ENCODE measurements at regions not wholly inside any gene's neighbourhood (a gene's known extent, or its start where the extent isn't known, plus 50 kb on each side); places are given as distances from the start of the nearest gene placed in this dataset.

- in situ Hi-C loops (cut with HindIII; ENCODE audit: low pct_unique_long_range_greater_than_20kb, low sequenced_read_pairs): no loop called here
- no TSS peak for BruUV-seq (replicated peaks)
- TF ChIP-seq CTCF (IDR thresholded peaks at IDR 0.05): no peak
- TF ChIP-seq SIN3A (IDR thresholded peaks at IDR 0.05; ENCODE audit: borderline replicate concordance, insufficient read depth, low read depth, low read length): no peak
- TF ChIP-seq REST (IDR thresholded peaks at IDR 0.05; ENCODE audit: insufficient read depth in 1 of 2, low read depth in 2 of 2, low read length in 1 of 2): no peak
- TF ChIP-seq POLR2AphosphoS5 (IDR thresholded peaks at IDR 0.05; ENCODE audit: low read depth, low read length): no peak
- no peaks in the 10 kb centered on the region for H3K9me3 ChIP-seq (ENCODE audit: control insufficient read depth, insufficient read depth, low read depth, low read length)
- CTCF ChIA-PET: no interaction called here
- H3K4me3 ChIP-seq (ENCODE audit: low read depth in 2 of 2, low read length in 2 of 2): no peak overlapping the region
- no peak overlapping the region for H3K27ac ChIP-seq (ENCODE audit: low read length)
- no peaks in the 10 kb centered on the region for H3K27me3 ChIP-seq (ENCODE audit: control insufficient read depth, insufficient read depth, low read length)
- no peak for ATAC-seq
- H3K36me3 ChIP-seq (ENCODE audit: control insufficient read depth, insufficient read depth, low read length): no peaks in the 10 kb centered on the region
- POLR2A ChIA-PET: no interaction called here
- H3K4me1 ChIP-seq (ENCODE audit: control insufficient read depth, insufficient read depth, low read length): no peaks in the 10 kb centered on the region
- DNase-seq (ENCODE audit: low read depth, low spot score): no peak
- intact Hi-C loops (cut with micrococcal nuclease; ENCODE audit: unreplicated experiment): no loop called here
These were observed 124.6 kb upstream of the CAMK1G start for GRCh38 chr1:209458921-209459320.

- CTCF ChIA-PET: no interaction called here
- H3K9me3 ChIP-seq (ENCODE audit: control insufficient read depth, insufficient read depth, low read depth, low read length): no peaks in the 10 kb centered on the region
- TF ChIP-seq CTCF (IDR thresholded peaks at IDR 0.05) (no peak), POLR2AphosphoS5 (IDR thresholded peaks at IDR 0.05; ENCODE audit: low read depth, low read length) (no peak), TCF7L2 (IDR thresholded peaks at IDR 0.05; ENCODE audit: low read depth, low read length) (no peak), REST (IDR thresholded peaks at IDR 0.05; ENCODE audit: insufficient read depth in 1 of 2, low read depth in 2 of 2, low read length in 1 of 2) (no peak), SIN3A (IDR thresholded peaks at IDR 0.05; ENCODE audit: borderline replicate concordance, insufficient read depth, low read depth, low read length) (no peak)
- POLR2A ChIA-PET: no interaction called here
- no peaks in the 10 kb centered on the region for H3K36me3 ChIP-seq (ENCODE audit: control insufficient read depth, insufficient read depth, low read length)
- in situ Hi-C loops (cut with HindIII; ENCODE audit: low pct_unique_long_range_greater_than_20kb, low sequenced_read_pairs): no loop called here
- no peak for ATAC-seq
- H3K27me3 ChIP-seq (ENCODE audit: control insufficient read depth, insufficient read depth, low read length): no peaks in the 10 kb centered on the region
- intact Hi-C loops (cut with micrococcal nuclease; ENCODE audit: unreplicated experiment): no loop called here
- H3K27ac ChIP-seq (ENCODE audit: low read length): no peak overlapping the region
- no peaks in the 10 kb centered on the region for H3K4me1 ChIP-seq (ENCODE audit: control insufficient read depth, insufficient read depth, low read length)
- no peak for DNase-seq (ENCODE audit: low read depth, low spot score)
- BruUV-seq (replicated peaks): no TSS peak
- H3K4me3 ChIP-seq (ENCODE audit: low read depth in 2 of 2, low read length in 2 of 2): no peak overlapping the region
These were observed 122.3 kb upstream of the CAMK1G start for GRCh38 chr1:209461168-209461567.
